HG02981 (cell line): ENCODE measurements at regions not wholly inside any gene's neighbourhood (a gene's known extent, or its start where the extent isn't known, plus 50 kb on each side); places are given as distances from the start of the nearest gene placed in this dataset.
"Not testable (repeated sequence)": the region's sequence is repeated elsewhere in the genome, so short reads cannot be mapped to it uniquely, and the experiment has no call there.

Experiments
- ATAC-seq: cut with Tn5 transposase; IDR thresholded peaks from one replicate; pipeline ENCODE4 v1.9.1; 2021; ENCODE audit warnings: mild to moderate bottlenecking, moderate library complexity; ENCODE audit not compliant: unreplicated experiment

- no peak for ATAC-seq
Measured at GRCh38 chr5:126052120-126052519, 371.1 kb upstream of the GRAMD2B start.

GRCh38 chr5:126052791-126053190 is 370.4 kb upstream of the GRAMD2B start:
- ATAC-seq, result no peak

DNA sequence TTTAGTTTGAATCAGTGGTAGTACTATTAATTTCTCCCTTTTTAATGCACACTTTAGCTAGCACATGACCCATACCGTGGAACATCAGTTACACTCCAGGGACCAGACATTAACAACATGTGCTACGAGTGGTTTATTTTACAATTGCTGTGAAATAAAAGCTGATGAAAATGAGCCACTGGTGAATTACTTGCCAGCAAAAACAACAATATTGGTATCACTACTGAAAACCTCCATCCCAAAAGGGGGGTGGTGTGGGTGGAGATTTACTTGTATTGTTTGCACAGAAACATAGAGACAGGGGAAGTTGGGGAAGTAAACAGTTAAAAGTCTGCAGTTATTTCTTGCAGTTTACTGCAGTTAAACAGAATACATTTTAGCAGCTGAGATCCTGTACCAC is 369.6 kb upstream of the GRAMD2B start:
- ATAC-seq, result no peak

DNA sequence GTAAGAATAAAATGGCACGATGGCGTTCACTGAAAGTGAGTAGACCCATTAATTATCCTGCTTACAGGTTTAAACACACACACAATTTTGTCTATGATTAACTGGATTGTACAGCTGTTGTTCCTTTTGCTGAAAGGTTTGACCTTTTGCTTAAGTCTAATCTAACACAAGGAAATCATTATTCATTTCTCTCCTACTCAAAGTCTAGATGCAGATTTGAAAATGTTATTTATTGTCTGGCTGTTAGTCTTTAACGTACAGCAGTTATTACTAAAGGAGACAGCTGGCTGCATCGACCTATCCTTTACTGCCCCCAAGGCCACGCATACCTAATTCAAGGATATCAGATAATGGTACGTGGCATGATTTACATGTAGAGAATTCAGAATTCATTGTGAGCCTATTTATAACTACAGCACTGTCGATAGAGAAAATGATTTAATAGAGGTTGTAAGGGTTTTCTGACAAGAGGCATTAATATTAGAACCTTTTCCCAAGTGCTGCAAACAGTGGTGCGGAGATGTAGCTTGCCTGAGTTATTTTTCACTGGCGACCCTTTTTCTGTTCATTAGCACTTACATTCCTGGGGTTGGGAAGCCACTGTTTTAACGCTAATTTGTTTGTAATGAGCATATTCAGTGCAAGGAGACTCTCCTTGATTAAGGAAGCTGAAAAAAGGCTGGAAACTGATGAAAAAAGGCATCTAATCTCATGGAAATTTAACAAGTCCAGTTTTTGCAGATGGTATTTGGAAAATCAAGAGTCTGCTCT is 368.4 kb upstream of the GRAMD2B start:
- ATAC-seq, result no peak

GRCh38 chr5:126055348-126055729 is 367.9 kb upstream of the GRAMD2B start:
- no peak for ATAC-seq

GRCh38 chr5:126056352-126056751 is 366.9 kb upstream of the GRAMD2B start:
- no peak for ATAC-seq

DNA sequence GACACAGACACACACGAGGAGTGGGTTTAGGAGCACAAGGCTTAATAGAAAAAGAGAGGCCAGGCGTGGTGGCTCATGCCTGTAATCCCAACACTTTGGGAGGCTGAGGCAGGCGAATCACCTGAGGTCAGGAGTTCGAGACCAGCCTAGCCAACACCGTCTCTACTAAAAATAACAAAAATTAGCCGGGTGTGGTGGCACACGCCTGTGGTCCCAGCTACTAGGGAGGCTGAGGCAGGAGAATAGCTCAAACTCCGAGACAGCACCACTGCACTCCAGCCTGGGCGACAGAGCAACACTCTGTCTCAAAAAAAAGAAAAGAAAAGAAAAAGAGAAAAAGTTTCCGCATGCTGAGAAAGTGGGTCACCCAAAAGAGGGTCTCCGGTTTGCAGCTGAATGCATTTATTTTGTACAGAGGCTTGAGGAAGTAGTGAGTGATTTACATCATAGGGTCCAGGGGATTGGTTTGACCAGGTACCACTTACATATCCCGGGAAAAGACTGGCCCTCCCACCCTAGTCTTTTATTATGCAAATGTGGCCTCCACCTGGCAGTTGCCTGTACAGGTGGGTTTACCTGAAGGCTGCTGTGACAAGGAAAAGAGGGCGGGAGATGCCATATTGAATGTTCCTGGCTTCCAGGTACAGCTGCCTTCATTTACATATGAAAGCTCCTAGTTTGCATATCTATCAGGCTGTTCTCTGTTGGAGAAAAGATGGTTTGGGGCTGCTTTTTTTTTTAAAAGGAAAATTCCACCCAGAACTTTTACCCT is 366.2 kb upstream of the GRAMD2B start:
- no peak for ATAC-seq

GRCh38 chr5:126058392-126058791 is 364.8 kb upstream of the GRAMD2B start:
- ATAC-seq, result not testable (repeated sequence)

DNA sequence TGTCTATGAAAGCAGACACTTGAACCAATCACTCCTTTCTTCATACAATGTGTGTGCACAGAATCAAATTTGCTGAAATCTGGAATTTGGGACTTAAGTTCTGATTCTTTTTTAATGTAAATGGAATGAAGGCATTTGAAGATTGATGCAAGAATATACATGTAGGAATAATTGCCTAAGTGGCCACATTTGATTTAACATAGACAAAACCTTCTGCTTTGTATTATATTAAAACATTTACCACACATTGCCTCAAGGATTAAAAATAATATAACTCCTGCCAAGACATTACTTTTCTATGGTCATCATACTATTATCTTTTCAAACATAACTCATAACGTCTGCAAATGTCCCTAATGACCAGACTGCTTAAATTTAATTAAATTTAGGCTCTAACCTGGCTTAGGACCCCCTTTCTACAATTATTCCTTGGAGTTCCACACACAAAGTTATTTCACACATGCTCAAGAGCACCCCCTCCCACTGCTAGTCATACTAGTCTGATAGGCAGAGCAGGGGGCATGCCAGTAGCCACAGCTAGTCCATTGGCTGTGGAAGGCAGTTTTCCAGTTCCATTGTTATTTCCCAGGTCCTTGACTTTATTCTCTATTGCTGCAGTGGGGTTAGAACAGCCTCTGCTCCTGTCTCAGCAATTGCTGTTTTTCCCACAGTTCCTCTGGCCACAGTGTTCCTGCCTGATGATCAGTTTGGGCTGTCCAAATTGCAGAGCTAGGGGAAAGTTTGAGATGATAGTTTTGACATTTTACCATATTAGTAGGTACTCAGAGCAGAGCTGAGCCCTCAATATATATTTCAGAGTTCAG is 360.6 kb upstream of the GRAMD2B start:
- ATAC-seq, result no peak

- ATAC-seq, result no peak
Measured at GRCh38 chr5:126065061-126065460, 358.1 kb upstream of the GRAMD2B start.

DNA sequence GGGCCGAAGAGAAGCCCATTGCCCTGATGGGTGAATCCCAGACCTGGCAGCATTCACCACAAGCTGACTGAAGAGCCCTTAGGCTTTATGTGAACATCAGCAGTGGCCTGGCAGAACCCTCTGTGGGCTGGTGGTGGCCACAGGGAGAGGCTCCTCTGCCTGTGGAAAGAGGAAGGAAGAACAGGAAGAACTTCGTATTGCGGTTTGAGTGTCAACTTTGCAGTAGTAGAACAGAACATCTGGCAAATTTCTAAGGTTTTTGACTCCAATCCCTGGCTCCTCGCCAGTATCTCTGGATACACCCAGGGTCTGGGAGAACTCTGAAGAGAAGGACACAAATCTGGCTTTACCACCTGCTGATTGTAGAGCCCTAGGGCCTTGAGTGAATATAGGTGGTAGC is 356.4 kb upstream of the GRAMD2B start:
- no peak for ATAC-seq

DNA sequence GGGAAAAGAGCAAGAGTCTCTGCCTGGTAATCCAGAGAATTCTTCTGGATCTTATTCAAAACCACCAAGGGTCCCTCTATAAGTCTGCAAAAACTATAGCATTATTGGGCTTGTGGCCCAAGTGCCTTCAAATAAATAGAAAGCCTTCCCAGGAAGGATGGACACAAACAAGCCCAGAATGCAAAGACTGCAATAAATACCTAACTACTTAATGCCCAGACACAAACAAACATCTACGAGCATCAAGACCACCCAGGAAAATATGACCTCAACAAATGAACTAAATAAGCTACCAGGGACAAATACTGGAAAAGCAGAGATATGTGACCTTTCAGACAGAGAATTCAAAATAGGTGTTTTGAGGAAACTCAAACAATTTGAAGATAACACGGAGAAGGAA is 355.8 kb upstream of the GRAMD2B start:
- no peak for ATAC-seq

GRCh38 chr5:126069329-126069728 is 353.9 kb upstream of the GRAMD2B start:
- no peak for ATAC-seq

DNA sequence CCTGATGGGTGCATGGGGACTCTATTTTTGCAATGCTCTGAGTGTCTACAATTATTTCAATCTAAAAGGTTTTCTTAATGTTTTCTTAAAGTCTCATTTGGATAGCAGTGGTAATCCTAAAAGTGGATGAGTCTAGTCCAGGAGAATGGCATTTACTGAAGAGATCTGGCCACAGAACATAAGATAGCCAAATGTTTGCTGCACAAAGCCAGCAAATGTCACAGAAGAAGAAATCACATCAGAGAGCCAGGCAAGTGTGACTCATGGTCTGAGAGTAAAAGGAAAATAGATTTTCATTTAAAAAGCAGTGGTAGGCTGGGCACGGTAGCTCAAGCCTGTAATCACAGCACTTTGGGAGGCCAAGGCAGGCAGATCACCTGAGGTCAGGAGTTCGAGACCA is 352.7 kb upstream of the GRAMD2B start:
- ATAC-seq, result no peak

GRCh38 chr5:126074538-126074937 is 348.7 kb upstream of the GRAMD2B start:
- no peak for ATAC-seq

- no peak for ATAC-seq
Measured at GRCh38 chr5:126079266-126079665, 343.9 kb upstream of the GRAMD2B start.

DNA sequence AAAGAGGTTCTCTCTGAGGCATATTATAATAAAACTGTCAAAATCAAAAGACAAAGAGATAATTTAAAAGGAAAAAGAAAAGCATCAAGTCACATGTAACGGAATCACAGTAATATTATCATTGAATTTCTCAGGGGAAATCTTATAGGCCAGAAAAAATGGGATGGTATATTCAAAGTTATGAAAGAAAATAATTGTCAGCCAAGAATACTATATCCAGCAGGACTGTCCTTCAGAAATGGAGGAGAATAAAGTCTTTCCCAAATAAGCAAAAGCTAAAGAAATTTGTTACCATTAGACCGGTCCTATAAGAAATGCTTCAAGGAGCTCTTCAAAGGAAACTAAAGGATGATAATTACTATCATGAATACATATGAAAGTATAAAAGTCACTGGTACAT is 342.0 kb upstream of the GRAMD2B start:
- no peak for ATAC-seq

- no peak for ATAC-seq
Measured at GRCh38 chr5:126093041-126093440, 330.2 kb upstream of the GRAMD2B start.

GRCh38 chr5:126093718-126094117 is 329.5 kb upstream of the GRAMD2B start:
- ATAC-seq, result no peak

DNA sequence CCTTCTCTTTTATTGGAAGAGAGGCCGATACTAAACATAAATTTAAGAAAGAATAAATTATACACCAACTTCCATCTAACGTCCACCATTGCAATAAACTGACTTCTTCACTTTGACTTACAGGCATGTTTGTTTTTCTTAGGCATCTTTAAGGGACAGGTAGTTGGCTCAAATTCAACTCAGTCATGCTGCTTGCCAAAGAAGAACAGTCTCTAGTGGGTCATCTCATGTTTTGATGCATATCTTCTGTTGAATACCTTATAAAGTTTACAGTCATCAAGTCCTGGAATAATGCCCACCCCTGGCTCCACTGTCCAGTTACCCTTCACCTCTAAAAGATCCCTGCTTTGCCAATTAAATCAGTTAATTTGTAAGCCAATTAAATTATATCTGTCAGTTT is 328.2 kb upstream of the GRAMD2B start:
- ATAC-seq, result no peak

GRCh38 chr5:126096442-126097006 is 326.7 kb upstream of the GRAMD2B start:
- no peak for ATAC-seq
